ENCODE measurements at regions not wholly inside any gene's neighbourhood (a gene's known extent, or its start where the extent isn't known, plus 50 kb on each side); places are given as distances from the start of the nearest gene placed in this dataset.

DNA sequence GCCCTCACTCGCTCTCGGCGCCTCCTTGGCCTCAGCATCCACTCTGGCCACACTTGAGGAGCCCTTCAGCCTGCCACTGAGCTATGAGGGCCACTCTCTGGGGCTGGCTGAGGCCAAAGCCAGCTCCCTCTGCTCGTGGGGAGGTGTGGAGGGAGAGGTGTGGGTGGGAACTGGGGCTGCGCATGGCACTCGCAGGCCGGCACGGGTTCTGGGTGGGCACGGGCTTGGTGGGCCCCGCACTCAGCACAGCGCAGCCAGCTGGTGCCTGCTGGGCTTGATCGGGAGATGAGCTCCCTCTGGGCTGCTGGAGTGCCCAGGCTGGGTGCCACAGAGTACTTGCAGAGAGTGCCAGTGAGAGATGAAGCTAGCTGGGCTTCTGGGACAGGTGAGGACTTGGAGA is 875.5 kb downstream of the XPNPEP1 start:
- TF ChIP-seq, protein P1, sequence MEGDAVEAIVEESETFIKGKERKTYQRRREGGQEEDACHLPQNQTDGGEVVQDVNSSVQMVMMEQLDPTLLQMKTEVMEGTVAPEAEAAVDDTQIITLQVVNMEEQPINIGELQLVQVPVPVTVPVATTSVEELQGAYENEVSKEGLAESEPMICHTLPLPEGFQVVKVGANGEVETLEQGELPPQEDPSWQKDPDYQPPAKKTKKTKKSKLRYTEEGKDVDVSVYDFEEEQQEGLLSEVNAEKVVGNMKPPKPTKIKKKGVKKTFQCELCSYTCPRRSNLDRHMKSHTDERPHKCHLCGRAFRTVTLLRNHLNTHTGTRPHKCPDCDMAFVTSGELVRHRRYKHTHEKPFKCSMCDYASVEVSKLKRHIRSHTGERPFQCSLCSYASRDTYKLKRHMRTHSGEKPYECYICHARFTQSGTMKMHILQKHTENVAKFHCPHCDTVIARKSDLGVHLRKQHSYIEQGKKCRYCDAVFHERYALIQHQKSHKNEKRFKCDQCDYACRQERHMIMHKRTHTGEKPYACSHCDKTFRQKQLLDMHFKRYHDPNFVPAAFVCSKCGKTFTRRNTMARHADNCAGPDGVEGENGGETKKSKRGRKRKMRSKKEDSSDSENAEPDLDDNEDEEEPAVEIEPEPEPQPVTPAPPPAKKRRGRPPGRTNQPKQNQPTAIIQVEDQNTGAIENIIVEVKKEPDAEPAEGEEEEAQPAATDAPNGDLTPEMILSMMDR (IDR thresholded peaks at IDR 0.05; ENCODE audit: insufficient read depth, low read length, poor library complexity, severe bottlenecking), result no peak
- TF ChIP-seq EZH2phosphoT487 (conservative IDR thresholded peaks at IDR 0.05; ENCODE audit: low read length), result no peak
